Stomach (tissue), 4 donors: ENCODE measurements at regions not wholly inside any gene's neighbourhood (a gene's known extent, or its start where the extent isn't known, plus 50 kb on each side); places are given as distances from the start of the nearest gene placed in this dataset.

Experiments
- EP300 ChIP-seq: sonication (generic); formaldehyde crosslinking; IDR thresholded peaks from one replicate; pipeline ENCODE4 v1.6.1; 2017; ENCODE audit warnings: antibody characterized with exemption
- POLR2A ChIP-seq, 4 donors: fragments of 450-650 bp; IDR thresholded peaks; one replicate each; pipeline ENCODE4 v1.6.1; 2016; ENCODE audit warnings: antibody characterized with exemption in 4 of 4, control low read depth in 2 of 4, mild to moderate bottlenecking in 1 of 4, moderate library complexity in 1 of 4
- POLR2AphosphoS5 ChIP-seq, 3 donors: sonication (generic); formaldehyde crosslinking; IDR thresholded peaks; one replicate each; pipeline ENCODE4 v1.6.1; 2016; ENCODE audit warnings: antibody characterized with exemption in 3 of 3
- TF ChIP-seq, protein P1 (sequence below), 7 experiments: fragments of 450-650 bp in 4 of 7; fragments of 200-600 bp in 3 of 7; sonication (generic) in 3 of 7; IDR thresholded peaks; one replicate each; pipeline ENCODE4 v1.5.1; 2016 to 2019; ENCODE audit warnings: antibody characterized with exemption in 7 of 7, control low read depth in 2 of 7, mild to moderate bottlenecking in 1 of 7

DNA sequence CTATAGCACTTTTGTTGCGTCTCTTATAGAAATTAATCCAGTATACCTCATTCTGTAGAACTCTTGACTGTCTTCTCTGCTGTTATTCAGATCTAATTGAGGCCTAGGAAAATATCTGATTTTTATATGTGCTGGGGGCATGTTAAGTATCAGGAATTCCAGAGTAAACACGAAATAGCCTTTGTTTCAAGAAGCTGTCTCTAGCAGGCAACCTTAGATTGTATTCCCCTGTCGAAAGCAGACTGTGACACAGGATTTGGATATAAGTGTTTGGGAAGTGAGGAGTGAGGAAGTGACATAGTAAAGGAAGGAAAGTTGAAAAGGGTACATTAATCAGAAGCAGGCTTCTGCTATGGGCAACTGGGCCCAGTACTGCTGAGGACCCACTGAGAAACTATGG is 72.1 kb upstream of the RASA1 start:
- TF ChIP-seq, protein P1, sequence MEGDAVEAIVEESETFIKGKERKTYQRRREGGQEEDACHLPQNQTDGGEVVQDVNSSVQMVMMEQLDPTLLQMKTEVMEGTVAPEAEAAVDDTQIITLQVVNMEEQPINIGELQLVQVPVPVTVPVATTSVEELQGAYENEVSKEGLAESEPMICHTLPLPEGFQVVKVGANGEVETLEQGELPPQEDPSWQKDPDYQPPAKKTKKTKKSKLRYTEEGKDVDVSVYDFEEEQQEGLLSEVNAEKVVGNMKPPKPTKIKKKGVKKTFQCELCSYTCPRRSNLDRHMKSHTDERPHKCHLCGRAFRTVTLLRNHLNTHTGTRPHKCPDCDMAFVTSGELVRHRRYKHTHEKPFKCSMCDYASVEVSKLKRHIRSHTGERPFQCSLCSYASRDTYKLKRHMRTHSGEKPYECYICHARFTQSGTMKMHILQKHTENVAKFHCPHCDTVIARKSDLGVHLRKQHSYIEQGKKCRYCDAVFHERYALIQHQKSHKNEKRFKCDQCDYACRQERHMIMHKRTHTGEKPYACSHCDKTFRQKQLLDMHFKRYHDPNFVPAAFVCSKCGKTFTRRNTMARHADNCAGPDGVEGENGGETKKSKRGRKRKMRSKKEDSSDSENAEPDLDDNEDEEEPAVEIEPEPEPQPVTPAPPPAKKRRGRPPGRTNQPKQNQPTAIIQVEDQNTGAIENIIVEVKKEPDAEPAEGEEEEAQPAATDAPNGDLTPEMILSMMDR (IDR thresholded peaks at IDR 0.05): no peak
- TF ChIP-seq POLR2A (IDR thresholded peaks at IDR 0.05) (no peak), POLR2AphosphoS5 (IDR thresholded peaks at IDR 0.05) (no peak), EP300 (no peak)
